Testis (tissue), 2 donors: ENCODE measurements at regions not wholly inside any gene's neighbourhood (a gene's known extent, or its start where the extent isn't known, plus 50 kb on each side); places are given as distances from the start of the nearest gene placed in this dataset.

Experiments
- POLR2A ChIP-seq: fragments of 450-650 bp; IDR thresholded peaks from one replicate; pipeline ENCODE4 v1.6.1; 2017; ENCODE audit warnings: antibody characterized with exemption, mild to moderate bottlenecking, moderate library complexity
- TF ChIP-seq, protein P1 (sequence below), 3 experiments: fragments of 450-650 bp in 2 of 3; fragments of 200-600 bp in 1 of 3; sonication (generic) in 1 of 3; IDR thresholded peaks; one replicate each; pipeline ENCODE4 v1.5.1; 2016 to 2019; ENCODE audit warnings: antibody characterized with exemption in 3 of 3, mild to moderate bottlenecking in 2 of 3, moderate library complexity in 1 of 3

DNA sequence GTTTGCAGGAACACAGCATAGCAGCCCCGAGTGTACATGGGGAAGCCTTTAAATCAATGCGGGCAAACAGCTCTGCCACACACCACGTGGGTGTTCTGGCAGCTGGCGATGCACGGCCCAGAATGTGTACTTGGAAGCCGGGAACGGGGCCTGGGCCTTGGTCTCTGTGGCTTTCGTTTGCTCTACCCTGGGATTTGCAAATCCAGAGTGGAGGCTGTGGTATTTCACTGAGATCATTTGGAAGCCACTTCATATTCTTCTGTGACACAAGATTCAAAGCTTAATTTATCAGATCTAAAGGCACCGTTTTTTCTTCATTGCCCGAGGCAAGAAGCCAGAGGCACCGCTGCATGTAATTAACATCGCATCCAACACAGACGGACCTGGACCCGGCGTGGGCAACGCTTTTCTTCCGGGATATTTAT, 246.3 kb upstream of the MYT1L start:
- no peak for TF ChIP-seq POLR2A
- TF ChIP-seq, protein P1, sequence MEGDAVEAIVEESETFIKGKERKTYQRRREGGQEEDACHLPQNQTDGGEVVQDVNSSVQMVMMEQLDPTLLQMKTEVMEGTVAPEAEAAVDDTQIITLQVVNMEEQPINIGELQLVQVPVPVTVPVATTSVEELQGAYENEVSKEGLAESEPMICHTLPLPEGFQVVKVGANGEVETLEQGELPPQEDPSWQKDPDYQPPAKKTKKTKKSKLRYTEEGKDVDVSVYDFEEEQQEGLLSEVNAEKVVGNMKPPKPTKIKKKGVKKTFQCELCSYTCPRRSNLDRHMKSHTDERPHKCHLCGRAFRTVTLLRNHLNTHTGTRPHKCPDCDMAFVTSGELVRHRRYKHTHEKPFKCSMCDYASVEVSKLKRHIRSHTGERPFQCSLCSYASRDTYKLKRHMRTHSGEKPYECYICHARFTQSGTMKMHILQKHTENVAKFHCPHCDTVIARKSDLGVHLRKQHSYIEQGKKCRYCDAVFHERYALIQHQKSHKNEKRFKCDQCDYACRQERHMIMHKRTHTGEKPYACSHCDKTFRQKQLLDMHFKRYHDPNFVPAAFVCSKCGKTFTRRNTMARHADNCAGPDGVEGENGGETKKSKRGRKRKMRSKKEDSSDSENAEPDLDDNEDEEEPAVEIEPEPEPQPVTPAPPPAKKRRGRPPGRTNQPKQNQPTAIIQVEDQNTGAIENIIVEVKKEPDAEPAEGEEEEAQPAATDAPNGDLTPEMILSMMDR (IDR thresholded peaks at IDR 0.05) = no peak
